GM21786 (cell line): ENCODE measurements at regions not wholly inside any gene's neighbourhood (a gene's known extent, or its start where the extent isn't known, plus 50 kb on each side); places are given as distances from the start of the nearest gene placed in this dataset.
A peak's percentile ranks its signal among the peaks of the same experiment; 100 is the strongest.

Experiments
- ATAC-seq: cut with Tn5 transposase; IDR thresholded peaks from one replicate; pipeline ENCODE4 v1.9.1; 2021; ENCODE audit not compliant: unreplicated experiment

DNA sequence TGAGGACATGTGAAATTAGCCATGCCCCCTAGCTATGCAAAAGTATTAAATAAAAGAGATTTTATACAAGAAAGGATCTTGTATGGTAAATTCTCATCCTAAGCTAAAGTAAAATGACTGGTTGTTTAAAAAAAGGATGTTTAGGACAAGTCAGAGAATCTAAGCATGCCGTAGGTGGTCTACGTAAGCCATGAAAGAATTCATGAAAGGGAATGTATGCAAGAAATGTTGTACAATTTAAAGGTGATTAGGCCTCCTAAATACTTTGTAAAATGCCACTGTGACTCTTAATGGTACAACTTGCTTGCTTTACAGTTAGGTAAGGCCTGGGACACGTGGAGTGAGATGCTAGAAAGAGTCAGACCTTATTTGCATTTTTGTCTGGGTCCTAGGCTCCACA lies 209.0 kb downstream of the EFHB start:
- no peak for ATAC-seq

DNA sequence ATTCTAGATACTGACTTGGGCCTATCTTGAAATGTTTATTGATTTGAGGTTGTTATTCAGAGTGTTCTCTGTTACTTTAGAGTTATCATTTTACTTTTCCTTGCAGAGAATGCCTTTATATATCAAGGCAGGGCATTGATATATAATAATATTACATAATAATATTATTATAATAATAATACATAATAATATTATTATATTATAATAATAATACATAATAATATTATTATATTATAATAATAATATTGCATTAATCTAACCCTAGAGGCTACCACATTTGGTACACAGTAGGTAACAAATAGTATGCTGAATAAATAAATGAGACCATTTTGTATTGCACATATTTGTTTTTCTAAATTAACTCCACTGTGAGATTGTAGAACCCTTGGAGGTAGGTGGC lies 216.3 kb downstream of the EFHB start:
- no peak for ATAC-seq

DNA sequence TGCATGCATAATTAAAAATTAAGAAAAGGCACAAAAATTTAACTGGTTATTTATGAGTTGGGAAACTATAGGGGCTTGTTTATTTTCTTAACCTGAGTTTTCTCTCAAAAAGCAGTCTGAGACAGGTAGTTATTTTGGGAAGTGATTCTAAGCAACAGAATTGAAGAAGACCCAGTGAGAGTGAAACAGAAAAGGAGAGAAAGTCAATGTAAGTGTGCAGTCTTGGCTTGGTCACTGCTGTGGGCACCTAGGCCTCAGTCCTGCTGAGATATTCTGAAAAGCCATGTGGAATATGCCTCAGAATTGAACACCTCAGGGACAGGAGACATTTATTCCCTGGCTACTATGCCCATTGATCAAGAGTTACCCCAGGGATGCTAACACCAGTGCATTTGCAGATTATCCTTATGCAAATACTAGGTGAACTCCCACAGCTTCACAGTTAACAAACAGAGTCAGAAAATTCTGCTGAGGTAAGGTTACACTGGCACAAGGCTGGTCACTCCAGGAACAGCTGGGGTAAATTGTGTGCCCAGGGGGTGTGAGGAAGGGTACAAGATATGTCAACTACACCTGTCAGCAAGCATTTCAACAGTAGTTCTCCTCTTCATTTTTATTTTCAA lies 222.7 kb downstream of the EFHB start:
- no peak for ATAC-seq

DNA sequence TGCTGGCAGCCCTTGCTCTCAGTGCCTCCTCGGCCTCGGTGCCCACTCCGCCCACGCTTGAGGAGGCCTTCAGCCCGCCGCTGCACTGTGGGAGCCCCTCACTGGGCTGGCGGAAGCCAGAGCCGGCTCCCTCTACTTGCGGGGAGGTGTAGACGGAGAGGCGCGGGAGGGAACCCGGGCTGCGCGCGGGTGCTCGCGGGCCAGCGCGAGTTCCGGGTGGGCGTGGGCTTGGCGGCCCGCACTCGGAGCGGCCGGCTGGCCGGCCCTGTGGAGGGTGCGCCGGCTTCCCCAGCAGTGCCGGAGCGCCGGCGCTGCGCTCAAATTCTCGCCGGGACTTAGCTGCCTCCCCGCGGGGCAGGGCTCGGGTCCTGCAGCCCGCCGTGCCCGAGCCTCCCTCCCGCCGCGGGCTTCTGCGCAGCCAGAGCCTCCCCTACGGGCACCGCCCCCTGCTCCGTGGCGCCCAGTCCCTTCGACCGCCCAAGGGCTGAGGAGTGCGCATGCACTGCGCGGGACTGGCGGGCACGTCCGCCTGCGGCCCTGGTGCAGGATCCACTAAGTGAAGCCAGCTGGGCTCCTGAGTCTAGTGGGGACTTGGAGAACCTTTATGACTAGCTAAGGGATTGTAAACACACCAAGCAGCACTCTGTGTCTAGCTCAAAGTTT lies 231.5 kb downstream of the EFHB start:
- no peak for ATAC-seq

DNA sequence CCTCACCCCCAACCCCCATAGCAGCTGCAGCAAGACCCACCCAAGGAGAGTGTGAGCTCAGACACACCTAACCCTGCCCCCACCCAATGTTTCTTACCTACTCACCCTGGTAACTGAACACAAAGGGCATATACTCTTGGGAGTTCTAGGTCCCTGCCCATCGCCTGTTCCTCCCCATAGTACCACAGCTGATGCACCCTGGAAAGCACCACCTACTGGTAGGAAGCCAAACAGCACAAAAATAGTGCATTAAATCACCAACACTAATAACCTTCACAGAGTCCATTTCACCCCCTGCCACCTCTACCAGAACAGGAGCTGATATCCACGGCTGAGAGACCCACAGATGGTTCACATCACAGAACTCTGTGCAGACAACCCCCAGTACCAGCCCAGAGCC lies 245.2 kb downstream of the EFHB start:
- no peak for ATAC-seq

DNA sequence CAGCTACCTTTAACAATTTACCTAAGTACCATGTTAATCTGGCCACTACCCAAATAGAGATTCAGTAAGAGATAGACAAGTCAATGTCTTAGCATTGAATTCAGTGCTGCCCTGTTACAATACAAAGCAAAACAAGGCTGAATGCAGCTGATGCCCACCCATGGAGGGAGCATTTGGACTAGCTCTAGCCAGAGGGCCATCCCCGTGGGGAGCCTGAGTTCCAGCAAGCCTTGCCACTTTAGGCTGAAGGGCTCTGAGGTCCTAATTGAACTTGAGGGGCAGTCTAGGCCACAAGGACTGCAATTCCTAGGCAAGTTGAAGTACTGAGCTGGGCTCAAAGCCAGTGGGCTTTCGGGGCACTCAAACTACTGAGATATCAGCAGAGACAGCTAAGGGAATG lies 265.9 kb downstream of the EFHB start:
- ATAC-seq: no peak

DNA sequence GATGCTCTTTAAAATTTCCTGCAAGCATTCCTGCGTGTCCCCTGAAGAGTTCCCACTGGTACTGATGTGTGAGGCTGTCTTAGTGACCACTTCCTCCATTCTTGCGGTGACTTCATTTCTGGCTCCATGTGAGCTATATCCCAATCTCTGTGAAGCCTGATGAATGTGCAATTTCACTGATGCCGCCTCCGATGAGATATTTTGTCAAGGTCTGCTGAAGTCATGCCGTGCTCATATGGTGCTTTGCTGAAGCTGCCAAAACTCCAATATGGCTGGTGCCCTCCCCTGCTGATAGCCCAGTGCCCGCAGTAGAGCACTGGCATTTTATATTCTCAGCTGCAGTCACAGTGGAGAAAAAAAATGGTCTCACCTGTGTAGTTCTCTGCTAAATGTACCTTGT lies 271.5 kb downstream of the EFHB start:
- ATAC-seq: no peak

DNA sequence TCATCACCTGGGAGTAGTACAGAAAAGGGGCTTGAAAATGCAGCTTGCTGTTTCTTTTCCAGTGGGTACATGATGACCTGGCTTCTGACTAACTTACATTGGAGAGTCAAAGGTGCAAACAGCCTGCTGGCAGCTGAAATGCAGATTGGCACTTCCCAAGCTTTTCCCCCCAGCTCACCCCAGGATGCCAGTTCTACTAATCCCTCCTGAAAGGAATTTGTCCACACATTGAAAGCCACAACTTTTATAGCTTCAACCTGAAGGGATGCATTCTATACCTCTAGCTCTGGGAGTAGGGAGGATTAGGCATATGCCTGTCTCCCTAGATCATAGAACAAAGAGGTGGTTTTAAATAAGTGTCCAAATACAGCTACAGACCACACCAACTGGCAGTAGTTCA lies 281.7 kb downstream of the EFHB start:
- no peak for ATAC-seq

DNA sequence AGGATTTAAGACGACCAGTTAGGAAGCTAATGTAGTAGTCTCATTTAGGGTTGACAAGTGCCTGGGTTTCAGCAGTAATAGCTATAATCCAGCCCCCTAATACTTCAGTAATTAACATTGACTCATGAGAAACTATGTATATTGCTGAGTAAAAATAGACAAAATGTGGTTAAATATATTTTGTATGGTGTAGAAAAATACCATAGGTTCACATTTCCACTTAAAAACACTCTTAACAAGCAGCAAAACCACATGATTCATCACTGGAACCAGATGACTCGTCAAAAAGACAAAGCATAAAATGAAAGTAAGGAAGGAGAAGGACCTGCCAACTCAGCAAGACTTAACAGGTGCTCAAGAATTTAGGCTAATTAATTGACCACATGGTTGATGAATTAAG lies 288.9 kb downstream of the EFHB start:
- no peak for ATAC-seq

DNA sequence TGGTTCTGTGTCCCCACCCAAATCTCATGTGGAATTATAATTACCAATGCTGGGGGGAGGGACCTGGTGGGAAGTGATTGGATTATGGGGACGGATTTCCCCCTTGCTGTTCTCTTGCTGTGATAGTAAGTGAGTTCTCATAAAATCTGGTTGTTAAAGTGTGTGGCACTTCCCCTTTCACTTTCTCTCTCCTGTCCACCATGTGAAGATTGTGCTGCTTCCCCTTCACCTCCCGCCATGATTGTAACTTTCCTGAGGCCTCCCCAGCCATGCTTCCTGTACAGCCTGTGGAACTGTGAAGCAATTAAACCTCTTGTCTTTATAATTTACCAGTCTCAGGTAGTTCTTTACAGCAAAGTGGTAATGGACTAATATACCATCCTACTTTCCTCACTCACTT lies 289.6 kb downstream of the EFHB start:
- ATAC-seq: peak; percentile 79

DNA sequence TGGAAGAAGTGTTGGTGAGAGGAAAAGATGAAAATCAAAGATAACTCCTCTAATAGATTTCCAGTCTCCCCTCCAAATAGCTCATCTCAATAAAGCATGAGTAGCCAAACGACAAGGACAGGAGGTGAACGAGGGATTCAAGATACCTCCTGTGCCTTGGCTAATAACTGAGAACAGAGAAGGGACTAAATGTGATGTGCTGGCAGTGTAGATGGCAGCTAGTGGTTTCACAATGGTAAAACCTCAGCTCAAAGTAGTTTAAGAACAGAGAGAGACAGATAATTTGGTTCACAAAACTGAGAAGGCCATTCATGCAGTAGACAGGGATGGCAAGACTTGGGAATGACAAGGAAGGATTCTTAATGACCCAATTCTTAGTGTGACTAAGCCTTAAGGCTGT lies 292.6 kb downstream of the EFHB start:
- ATAC-seq: no peak

DNA sequence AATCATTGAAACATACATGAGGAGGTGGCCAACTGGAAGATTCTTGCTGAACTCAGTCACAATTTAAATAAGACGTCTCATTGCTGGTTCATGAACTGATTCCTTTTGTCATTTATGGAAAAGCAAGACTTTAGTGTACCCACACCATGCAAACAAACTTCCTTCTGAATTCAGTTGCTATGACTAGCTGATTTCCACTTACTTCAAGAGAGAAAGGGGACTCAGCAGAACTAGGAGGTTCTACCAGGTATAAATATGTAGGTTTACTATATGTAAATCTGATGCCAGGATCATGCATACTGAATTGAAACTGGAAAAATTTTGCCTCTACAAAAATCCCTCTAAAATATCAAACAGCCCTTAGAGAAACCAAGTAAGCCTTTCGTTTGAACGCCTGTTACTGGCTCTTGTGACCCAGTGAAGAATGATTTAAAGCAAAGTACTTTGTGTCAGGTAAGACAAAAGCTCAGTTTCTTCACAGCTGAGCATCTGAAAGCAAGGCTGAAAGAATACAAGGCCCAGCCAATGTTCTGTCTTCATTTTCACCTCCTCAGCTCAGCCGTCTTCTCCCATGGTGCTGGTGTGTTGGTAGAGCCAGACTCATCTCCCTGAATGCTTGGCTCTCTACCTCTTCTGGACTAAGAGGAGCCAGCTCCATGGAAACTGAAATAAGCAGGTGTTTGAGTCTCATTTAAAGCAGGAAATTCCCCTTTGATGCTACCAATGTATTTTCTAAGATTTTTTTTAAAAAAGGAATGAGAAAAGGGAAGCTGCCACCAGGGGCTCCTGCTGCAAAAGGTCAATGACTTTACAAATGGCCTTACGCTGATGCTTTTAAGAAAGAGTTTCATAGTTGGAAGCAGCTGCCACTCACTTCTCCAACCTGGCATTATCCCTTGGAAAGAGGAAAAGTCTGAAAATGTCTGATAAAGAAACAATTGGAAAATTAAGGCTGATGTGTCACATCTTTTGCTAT lies 301.6 kb downstream of the EFHB start:
- no peak for ATAC-seq

DNA sequence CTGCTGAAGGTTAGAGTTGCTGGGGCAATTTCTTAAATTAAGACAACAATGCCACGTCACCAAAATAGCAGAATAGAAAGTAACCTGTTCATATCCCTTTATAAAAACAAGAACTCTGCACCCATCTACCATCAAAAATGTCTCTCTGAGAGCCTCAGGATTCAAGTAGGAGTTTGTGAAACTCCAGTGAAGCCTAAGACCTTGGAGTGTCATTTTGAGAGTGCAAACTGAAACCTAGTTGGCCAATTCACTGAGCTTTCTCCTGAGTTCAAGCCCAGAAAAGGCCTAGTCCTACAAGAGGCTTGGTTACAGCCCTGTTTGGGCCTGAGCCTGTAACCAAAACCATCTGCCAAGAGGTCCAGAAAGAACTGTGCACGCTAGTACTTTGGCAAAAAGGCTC lies 335.1 kb downstream of the EFHB start:
- ATAC-seq: peak; percentile 63

DNA sequence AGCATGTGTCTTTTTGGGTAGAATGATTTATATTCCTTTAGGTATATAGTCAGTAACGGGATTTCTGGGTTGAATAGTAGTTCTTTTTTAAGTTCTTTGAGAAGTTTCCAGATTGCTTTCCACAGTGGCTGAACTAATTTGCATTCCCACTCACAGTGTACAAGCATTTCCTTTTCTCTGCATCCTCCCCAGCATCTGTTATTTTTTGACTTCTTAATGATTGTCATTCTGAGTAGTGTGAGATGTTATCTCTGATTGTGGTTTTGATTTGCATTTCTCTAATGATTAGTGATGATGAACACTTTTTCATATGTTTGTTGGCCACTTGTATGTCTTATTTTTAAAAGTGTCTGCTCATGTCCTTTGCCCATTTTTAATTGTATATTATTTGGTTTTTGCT lies 337.6 kb downstream of the EFHB start:
- peak; percentile 50 for ATAC-seq

DNA sequence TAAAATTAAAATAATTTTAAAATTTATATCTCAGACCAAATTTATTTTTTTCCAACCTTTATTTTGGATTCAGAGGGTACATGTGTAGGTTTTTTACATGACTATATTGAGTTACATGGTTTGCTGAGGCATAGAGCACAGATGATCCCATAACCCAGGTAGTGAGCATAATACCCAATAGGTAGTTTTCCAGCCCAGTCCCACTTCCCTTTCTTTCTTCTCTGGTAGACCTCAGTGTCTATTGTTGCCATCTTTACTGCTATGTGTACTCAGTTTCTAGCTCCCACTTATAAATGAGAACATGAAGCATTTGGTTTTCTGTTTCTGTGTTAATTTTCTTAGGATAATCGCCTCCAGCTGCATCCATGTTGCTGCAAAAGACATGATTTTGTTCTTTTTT lies 338.1 kb downstream of the EFHB start:
- ATAC-seq: no peak
